Type B pancreatic cell (in vitro differentiated cells): ENCODE measurements at regions not wholly inside any gene's neighbourhood (a gene's known extent, or its start where the extent isn't known, plus 50 kb on each side); places are given as distances from the start of the nearest gene placed in this dataset.
A peak's percentile ranks its signal among the peaks of the same experiment; 100 is the strongest.

Experiments
- DNase-seq: peaks from one replicate; pipeline ENCODE4 v3.0.0; 2021; ENCODE audit warnings: mixed read lengths; ENCODE audit not compliant: unreplicated experiment; ENCODE audit errors: extremely low spot score
- H3K27ac Mint-ChIP-seq: 2 replicates; pipeline ENCODE4 v1.8.0; 2021; ENCODE audit warnings: mild to moderate bottlenecking, mixed read lengths
- H3K27me3 Mint-ChIP-seq: 2 replicates; pipeline ENCODE4 v1.8.0; 2021; ENCODE audit warnings: mixed read lengths
- H3K36me3 Mint-ChIP-seq: 2 replicates; pipeline ENCODE4 v1.8.0; 2021; ENCODE audit warnings: mixed read lengths
- H3K4me1 Mint-ChIP-seq: one replicate; pipeline ENCODE4 v1.8.0; 2021; ENCODE audit warnings: mixed read lengths; ENCODE audit not compliant: unreplicated experiment
- H3K4me3 Mint-ChIP-seq: 2 replicates; pipeline ENCODE4 v1.8.0; 2021; ENCODE audit warnings: mild to moderate bottlenecking, mixed read lengths
- H3K9me3 Mint-ChIP-seq: 2 replicates; pipeline ENCODE4 v1.8.0; 2021; ENCODE audit warnings: mixed read lengths
- TF ChIP-seq, protein P1 (sequence below): fragments of 200-600 bp; sonication (generic); conservative IDR thresholded peaks from 2 replicates; pipeline ENCODE4 v1.5.0; 2021; ENCODE audit warnings: antibody characterized with exemption, mild to moderate bottlenecking

DNA sequence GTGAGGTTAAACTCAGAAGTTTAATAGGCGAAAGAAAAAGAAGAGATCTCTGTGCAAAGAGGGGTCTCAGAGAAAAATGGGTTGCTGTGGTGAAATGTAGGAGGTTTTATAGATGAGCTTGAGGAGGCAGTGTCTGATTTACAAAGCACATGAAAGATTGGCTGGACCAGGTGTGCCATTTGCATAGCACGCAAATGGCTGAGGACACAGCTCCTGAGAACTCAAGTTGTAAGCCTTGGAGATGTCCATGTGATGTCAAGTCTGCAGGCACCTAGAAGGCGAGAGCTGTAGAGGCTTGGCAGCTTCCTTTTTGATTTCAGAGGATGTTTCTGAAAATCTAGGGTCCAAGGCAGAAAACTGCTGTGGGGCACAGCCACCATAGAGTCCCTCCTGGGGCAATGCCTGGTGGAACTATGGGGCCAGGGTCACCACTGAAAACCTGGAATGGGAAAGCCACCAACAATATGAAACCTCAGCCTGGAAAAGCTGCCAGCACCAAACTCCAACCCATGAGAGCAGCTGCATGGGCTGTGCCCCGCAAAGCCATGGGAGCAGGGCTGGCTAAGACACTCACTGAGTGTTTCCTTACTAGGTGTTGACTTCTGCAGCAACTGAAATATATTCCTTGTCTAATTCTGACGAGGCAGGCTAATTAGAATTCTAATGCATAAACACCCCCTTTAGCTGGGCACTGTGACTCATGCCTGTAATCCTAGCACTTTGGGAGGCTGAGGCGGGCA lies 96.9 kb upstream of the TNS3 start:
- TF ChIP-seq, protein P1, sequence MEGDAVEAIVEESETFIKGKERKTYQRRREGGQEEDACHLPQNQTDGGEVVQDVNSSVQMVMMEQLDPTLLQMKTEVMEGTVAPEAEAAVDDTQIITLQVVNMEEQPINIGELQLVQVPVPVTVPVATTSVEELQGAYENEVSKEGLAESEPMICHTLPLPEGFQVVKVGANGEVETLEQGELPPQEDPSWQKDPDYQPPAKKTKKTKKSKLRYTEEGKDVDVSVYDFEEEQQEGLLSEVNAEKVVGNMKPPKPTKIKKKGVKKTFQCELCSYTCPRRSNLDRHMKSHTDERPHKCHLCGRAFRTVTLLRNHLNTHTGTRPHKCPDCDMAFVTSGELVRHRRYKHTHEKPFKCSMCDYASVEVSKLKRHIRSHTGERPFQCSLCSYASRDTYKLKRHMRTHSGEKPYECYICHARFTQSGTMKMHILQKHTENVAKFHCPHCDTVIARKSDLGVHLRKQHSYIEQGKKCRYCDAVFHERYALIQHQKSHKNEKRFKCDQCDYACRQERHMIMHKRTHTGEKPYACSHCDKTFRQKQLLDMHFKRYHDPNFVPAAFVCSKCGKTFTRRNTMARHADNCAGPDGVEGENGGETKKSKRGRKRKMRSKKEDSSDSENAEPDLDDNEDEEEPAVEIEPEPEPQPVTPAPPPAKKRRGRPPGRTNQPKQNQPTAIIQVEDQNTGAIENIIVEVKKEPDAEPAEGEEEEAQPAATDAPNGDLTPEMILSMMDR, result no peak
- peaks cover 12% of the 10 kb centered on the region for H3K9me3 Mint-ChIP-seq
- no peak overlapping the region for H3K27ac Mint-ChIP-seq
- no peaks in the 10 kb centered on the region for H3K27me3 Mint-ChIP-seq
- H3K4me1 Mint-ChIP-seq, result peaks cover 26% of the 10 kb centered on the region
- DNase-seq, result no peak
- no peaks in the 10 kb centered on the region for H3K36me3 Mint-ChIP-seq
- no peak overlapping the region for H3K4me3 Mint-ChIP-seq

- DNase-seq, result no peak
- Mint-ChIP-seq H3K27me3 (no peaks in the 10 kb centered on the region), H3K27ac (no peak overlapping the region), H3K4me3 (peak overlapping the region; percentile 15), H3K4me1 (peaks cover 27% of the 10 kb centered on the region), H3K9me3 (peaks cover 12% of the 10 kb centered on the region), H3K36me3 (no peaks in the 10 kb centered on the region)
- TF ChIP-seq, protein P1, result no peak
Measured at GRCh38 chr7:47677664-47678063, 95.8 kb upstream of the TNS3 start.

GRCh38 chr7:47677093-47677492 lies 95.2 kb upstream of the TNS3 start:
- Mint-ChIP-seq H3K36me3 (no peaks in the 10 kb centered on the region), H3K27me3 (no peaks in the 10 kb centered on the region), H3K4me1 (peaks cover 33% of the 10 kb centered on the region), H3K9me3 (peaks cover 12% of the 10 kb centered on the region), H3K27ac (no peak overlapping the region), H3K4me3 (no peak overlapping the region)
- no peak for DNase-seq
- TF ChIP-seq, protein P1, result no peak

DNA sequence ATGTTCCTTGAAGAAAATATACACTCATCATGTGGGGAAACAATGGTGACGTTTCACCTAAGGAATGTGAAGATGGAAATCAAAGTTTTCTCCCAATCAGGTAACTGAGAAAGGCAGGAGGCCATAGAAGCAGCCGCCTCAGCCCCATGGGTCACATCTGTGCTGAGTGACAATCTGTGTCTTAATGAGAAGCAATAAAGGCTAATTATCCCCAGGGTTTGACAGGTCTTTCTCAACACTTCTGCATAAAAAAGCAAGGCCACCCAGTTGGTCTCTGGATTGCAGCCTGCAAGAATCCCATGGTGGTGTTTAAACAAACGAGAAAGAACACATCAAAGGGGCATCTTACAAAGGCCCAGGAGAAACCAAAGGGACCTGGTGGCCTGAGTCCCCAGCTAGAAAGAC lies 91.1 kb upstream of the TNS3 start:
- no peaks in the 10 kb centered on the region for H3K27me3 Mint-ChIP-seq

DNA sequence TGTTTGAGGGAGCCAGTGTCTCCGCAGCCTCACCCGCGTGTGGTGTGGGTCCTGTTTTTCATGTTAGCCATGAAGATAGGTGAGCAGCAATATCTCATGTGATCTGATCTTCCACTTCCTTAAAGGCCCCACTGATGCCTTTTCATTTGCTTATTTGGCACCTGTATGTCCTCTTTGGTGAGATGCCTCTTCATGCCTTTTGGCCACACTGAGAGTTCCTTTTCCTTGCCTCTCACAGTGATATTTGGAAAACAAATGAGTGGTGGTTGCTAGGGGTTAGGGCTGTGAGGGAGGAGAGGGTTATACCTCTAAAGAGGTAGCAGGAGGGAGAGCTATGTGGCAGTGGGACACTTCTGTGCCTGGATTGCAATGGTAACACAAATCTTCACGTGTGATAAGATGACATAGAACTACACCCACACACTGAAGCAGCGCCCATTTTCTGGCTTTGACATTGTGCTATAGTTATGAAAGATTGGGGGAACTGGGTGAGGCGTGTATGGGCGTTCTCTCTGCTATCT lies 90.4 kb upstream of the TNS3 start:
- no peak overlapping the region for H3K4me3 Mint-ChIP-seq
- no peak overlapping the region for H3K27ac Mint-ChIP-seq
- peaks cover 16% of the 10 kb centered on the region for H3K4me1 Mint-ChIP-seq
- no peaks in the 10 kb centered on the region for H3K36me3 Mint-ChIP-seq
- DNase-seq, result no peak
- H3K27me3 Mint-ChIP-seq, result no peaks in the 10 kb centered on the region
- H3K9me3 Mint-ChIP-seq, result peaks cover 7% of the 10 kb centered on the region
- TF ChIP-seq, protein P1, result no peak

More for the DNA sequence above, 91.1 kb upstream of the TNS3 start:
- TF ChIP-seq, protein P1, result no peak
- H3K4me1 Mint-ChIP-seq, result peaks cover 23% of the 10 kb centered on the region
- no peak overlapping the region for H3K4me3 Mint-ChIP-seq
- no peaks in the 10 kb centered on the region for H3K36me3 Mint-ChIP-seq
- H3K27ac Mint-ChIP-seq, result no peak overlapping the region
- no peak for DNase-seq
- peaks cover 12% of the 10 kb centered on the region for H3K9me3 Mint-ChIP-seq
